ENCODE measurements at regions not wholly inside any gene's neighbourhood (a gene's known extent, or its start where the extent isn't known, plus 50 kb on each side); places are given as distances from the start of the nearest gene placed in this dataset.

- no peak for TF ChIP-seq CTCF (optimal IDR thresholded peaks at IDR 0.05 in 1 of 3, IDR thresholded peaks at IDR 0.05 in 1 of 3, conservative IDR thresholded peaks at IDR 0.05 in 1 of 3; ENCODE audit: extremely low read depth in 1 of 3, insufficient read depth in 2 of 3, low read length in 3 of 3)
- TF ChIP-seq EZH2 (IDR thresholded peaks at IDR 0.05; ENCODE audit: low read length): no peak
These were observed 108.4 kb upstream of the ZKSCAN2 start for GRCh38 chr16:25366078-25366477.

Measured in keratinocyte (primary cell).